Activated CD4-positive, alpha-beta T cell treated with anti-CD3 and anti-CD28 coated beads for 48 hours (primary cell): ENCODE measurements at regions not wholly inside any gene's neighbourhood (a gene's known extent, or its start where the extent isn't known, plus 50 kb on each side); places are given as distances from the start of the nearest gene placed in this dataset.
"Not testable (repeated sequence)": the region's sequence is repeated elsewhere in the genome, so short reads cannot be mapped to it uniquely, and the experiment has no call there.

Experiments
- DNase-seq: peaks from one replicate; pipeline ENCODE4 v3.0.0-alpha.2; 2020

GRCh38 chr5:135154961-135155360, 120.9 kb upstream of the PITX1 start:
- DNase-seq = no peak

DNA sequence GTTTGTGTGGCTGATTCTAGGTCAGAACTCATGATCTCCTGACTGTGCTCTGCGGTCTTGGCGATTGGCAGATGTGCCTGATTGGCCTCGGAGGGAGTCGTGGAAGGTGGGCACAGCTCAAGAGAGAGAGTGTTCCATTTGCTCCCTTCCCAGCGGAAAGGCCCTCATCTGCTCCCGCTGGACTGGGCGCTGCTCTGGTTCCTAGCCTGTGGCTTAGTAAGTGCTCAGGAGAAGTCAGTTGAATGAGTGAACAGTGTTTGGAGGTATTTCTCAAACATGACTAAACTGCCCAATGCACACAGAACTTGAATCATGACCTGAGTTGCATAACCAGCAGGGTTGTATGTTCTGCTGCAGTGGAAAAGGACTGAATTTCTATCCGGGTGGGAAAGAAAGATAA, 120.2 kb upstream of the PITX1 start:
- no peak for DNase-seq

DNA sequence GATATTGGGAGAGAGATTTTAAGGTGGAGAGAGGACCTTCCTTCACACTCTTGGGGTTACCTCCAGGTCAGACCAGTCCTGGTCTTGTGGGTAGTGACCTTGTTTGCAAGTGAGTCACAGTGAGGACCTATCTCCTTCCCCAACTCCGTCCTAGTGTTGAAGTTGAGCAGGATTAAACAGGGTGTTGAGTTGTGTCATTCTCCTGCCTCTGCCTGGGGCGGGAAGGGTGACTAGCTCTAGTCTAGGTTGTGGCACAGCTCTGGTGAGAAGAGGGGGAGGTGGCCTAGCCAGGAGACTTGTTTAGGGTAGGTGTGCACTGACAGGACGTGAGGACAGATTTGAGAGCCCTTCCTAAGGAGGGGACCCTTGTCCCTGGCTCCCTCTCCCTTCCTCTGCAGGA, 119.6 kb upstream of the PITX1 start:
- no peak for DNase-seq

DNA sequence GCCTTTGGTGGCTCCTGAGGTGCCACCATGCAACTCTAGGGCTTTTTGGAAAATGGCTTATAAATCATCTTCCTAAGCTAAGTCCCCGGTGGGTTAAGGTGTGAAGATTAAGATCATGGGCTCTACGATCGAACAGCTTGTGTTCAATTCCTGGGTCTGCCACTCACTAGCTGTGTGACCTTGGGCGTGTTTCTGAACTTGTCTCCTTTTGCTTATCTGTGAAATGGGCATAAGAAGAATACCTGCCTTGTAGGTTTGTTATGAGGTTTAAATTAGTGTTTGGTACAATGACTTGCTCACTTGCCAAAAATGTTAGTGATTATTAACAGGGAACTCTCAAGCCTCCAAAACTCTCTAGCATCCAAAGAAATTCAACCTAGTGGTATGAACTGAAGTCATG, 119.2 kb upstream of the PITX1 start:
- DNase-seq = no peak

- not testable (repeated sequence) for DNase-seq
Measured at GRCh38 chr5:135151660-135152059, 117.6 kb upstream of the PITX1 start.

- no peak for DNase-seq
Measured at GRCh38 chr5:135151256-135151655, 117.2 kb upstream of the PITX1 start.

GRCh38 chr5:135150767-135151166, 116.7 kb upstream of the PITX1 start:
- DNase-seq = no peak

DNA sequence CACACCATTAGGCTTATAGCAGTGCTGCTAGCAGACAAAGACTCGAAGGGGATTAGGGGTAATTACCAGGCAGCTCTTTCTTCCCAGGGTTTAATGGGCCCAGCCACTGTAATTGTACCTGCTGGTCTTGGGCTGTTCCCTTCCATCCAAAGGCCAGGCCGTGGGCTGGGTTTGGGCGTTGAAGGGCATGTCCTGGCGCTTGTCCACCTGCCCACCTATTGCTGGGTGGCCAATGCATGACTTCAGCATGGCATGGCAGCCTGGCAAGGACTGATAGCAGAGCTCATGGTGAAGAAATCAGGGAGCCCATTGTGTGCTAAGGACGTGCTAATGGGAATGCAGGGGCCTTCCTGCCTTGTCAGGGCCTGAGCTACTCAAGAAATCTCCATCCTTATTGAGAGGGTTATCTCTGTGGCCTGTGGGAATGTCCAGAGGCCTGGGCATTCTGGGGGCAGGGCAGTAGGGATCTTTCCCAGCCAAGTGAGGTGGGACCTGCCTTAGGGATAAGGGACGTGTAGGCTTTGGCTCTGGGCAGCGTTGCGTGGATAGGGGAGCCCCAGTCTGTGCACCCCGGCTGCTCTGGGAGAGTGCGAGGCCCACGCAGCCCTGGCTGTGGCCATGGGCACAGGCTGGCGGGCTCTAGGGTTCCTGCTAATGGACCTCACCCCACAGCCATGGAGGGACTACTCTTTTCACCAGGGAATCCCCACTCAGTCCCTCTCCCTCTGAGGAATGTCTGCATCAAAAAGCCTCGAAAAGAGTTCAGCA, 116.1 kb upstream of the PITX1 start:
- no peak for DNase-seq

DNA sequence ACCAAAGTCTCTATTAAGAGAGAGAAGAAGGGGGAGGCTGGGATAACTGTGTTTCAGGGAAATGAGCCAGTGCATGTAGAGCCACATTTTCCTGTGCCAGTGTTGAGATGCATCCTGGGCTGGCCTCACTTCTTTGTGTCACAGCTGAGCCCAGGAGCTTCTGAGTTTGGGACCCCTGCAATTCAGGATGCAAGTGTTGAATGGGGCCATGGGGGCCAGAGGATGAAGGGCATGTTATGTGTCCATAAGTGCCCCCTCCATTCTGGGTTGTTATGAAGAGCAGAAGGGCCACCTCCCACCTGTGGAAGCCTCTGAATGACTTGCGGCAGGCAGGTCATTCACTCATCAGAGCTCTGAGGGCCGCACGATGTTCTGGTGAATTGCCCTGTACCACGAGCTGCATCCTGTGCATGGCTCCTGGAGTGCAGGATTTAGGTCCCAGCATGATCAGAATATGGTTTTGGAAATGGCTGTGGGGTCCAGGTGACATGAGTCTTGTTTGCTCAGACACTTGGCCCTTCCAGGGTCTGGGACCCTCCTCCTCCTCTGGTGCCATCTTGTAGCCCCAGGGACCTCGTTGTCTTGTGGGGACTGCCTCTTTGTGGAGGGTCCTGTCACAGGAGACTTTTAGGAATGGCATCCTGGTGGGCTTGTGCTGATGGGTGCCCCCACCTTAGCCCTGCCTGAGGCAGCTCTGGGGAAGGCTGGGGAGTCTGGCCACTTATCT, 115.4 kb upstream of the PITX1 start:
- no peak for DNase-seq

DNA sequence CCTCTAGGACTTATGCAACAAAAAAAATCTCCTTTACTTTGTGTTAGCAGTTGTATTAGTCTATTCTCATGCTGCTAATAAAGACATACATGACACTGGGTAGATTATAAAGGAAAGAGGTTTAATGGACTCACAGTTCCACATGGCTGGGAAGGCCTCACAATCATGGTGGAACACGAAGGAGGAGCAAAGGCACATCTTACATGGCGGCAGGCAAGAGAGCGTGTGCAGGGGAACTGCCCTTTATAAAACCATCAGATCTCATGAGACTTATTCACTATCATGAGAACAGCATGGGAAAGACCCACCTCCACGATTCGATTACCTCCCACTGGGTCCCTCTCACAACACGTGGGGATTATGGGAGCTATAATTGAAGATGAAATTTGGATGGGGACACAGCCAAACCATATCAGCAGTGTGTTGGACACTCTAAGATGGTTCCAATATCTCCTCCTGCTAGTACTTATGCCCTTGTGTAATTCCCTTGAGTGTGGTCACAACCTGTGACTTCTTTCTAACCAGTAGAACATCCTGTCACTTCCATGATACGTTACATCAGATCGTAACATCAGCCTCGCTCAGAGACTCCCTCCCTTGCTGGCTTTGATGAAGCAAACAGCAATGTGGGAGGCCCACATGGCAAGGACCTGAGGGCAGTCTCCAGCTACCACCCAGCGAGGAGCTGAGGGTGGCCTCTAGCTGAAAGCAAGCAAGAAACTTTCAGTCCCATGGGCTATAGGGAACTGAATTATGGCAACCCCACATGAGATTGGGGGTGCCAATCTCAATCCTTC, 113.5 kb upstream of the PITX1 start:
- no peak for DNase-seq

DNA sequence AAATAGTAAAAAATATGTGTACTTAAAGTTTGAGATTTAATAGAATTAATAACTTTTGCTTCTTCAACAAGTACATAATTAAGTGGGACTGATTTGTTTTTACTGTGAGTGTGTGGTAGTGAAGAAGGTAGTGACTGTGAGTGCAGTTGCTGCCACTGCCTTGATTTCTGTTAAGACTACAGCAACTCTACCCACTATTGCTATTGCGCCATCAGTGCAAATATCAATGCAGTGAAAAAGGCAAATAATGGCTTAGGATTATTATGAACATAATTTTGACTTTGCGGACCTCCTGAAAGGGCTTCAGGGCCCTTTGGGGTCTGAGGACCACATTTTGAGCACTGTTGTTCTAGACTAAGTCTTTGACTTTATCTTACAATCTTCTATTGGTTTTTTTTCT, 112.0 kb upstream of the PITX1 start:
- DNase-seq = no peak

GRCh38 chr5:135143682-135144081, 109.7 kb upstream of the PITX1 start:
- DNase-seq = not testable (repeated sequence)

GRCh38 chr5:135141303-135142268, 107.6 kb upstream of the PITX1 start:
- DNase-seq = no peak

- DNase-seq = no peak
Measured at GRCh38 chr5:135140446-135141204, 106.6 kb upstream of the PITX1 start.

- no peak for DNase-seq
Measured at GRCh38 chr5:135139381-135140134, 105.5 kb upstream of the PITX1 start.

GRCh38 chr5:135138116-135138850, 104.3 kb upstream of the PITX1 start:
- DNase-seq = no peak

GRCh38 chr5:135137146-135137915, 103.3 kb upstream of the PITX1 start:
- DNase-seq = no peak

- no peak for DNase-seq
Measured at GRCh38 chr5:135136546-135136945, 102.5 kb upstream of the PITX1 start.

GRCh38 chr5:135135530-135136226, 101.7 kb upstream of the PITX1 start:
- no peak for DNase-seq
